ENCODE measurements at regions not wholly inside any gene's neighbourhood (a gene's known extent, or its start where the extent isn't known, plus 50 kb on each side); places are given as distances from the start of the nearest gene placed in this dataset.

GRCh38 chr10:131630772-131631258 is 270.0 kb upstream of the PPP2R2D start:
- H3K4me3 ChIP-seq (ENCODE audit: low read depth in 1 of 5, low read length in 5 of 5): no peak overlapping the region
- H3K27ac ChIP-seq (ENCODE audit: low read depth, low read length): no peak overlapping the region
- no peaks in the 10 kb centered on the region for H3K36me3 ChIP-seq (ENCODE audit: control insufficient read depth in 5 of 5, insufficient read depth in 5 of 5, low read length in 5 of 5)
- no peaks in the 10 kb centered on the region for H3K4me1 ChIP-seq (ENCODE audit: control insufficient read depth in 5 of 5, insufficient read depth in 5 of 5, low read length in 5 of 5)
- H3K27me3 ChIP-seq (ENCODE audit: control insufficient read depth in 5 of 5, insufficient read depth in 4 of 5, low read length in 5 of 5): peaks cover 0 to 7% (median 0%) of the 10 kb centered on the region in 5 donors
- no peak overlapping the region for H3K9ac ChIP-seq (ENCODE audit: low read length in 5 of 5)
- peaks cover 2 to 25% (median 8%) of the 10 kb centered on the region in 5 donors for H3K9me3 ChIP-seq (ENCODE audit: control insufficient read depth in 5 of 5, low read length in 5 of 5)

GRCh38 chr10:131631619-131632018 is 269.2 kb upstream of the PPP2R2D start:
- no peak overlapping the region for H3K27ac ChIP-seq (ENCODE audit: low read depth, low read length)
- H3K36me3 ChIP-seq (ENCODE audit: control insufficient read depth in 5 of 5, insufficient read depth in 5 of 5, low read length in 5 of 5): no peaks in the 10 kb centered on the region
- H3K9ac ChIP-seq (ENCODE audit: low read length in 5 of 5): no peak overlapping the region
- H3K4me1 ChIP-seq (ENCODE audit: control insufficient read depth in 5 of 5, insufficient read depth in 5 of 5, low read length in 5 of 5): no peaks in the 10 kb centered on the region
- H3K27me3 ChIP-seq (ENCODE audit: control insufficient read depth in 5 of 5, insufficient read depth in 4 of 5, low read length in 5 of 5): peaks cover 0 to 12% (median 2%) of the 10 kb centered on the region in 5 donors
- no peak overlapping the region for H3K4me3 ChIP-seq (ENCODE audit: low read depth in 1 of 5, low read length in 5 of 5)
- peaks cover 2 to 25% (median 3%) of the 10 kb centered on the region in 5 donors for H3K9me3 ChIP-seq (ENCODE audit: control insufficient read depth in 5 of 5, low read length in 5 of 5)

GRCh38 chr10:131635564-131636015 is 265.2 kb upstream of the PPP2R2D start:
- Histone ChIP-seq H3K4me1 (ENCODE audit: control insufficient read depth in 5 of 5, insufficient read depth in 5 of 5, low read length in 5 of 5) (no peaks in the 10 kb centered on the region), H3K36me3 (ENCODE audit: control insufficient read depth in 5 of 5, insufficient read depth in 5 of 5, low read length in 5 of 5) (no peaks in the 10 kb centered on the region), H3K27me3 (ENCODE audit: control insufficient read depth in 5 of 5, insufficient read depth in 4 of 5, low read length in 5 of 5) (peaks cover 0 to 11% (median 3%) of the 10 kb centered on the region in 5 donors), H3K9me3 (ENCODE audit: control insufficient read depth in 5 of 5, low read length in 5 of 5) (peaks cover 6 to 33% (median 23%) of the 10 kb centered on the region in 5 donors), H3K27ac (ENCODE audit: low read depth, low read length) (no peak overlapping the region), H3K4me3 (ENCODE audit: low read depth in 1 of 5, low read length in 5 of 5) (no peak overlapping the region), H3K9ac (ENCODE audit: low read length in 5 of 5) (no peak overlapping the region)

- H3K9ac ChIP-seq (ENCODE audit: low read length in 5 of 5): no peak overlapping the region
- no peaks in the 10 kb centered on the region for H3K4me1 ChIP-seq (ENCODE audit: control insufficient read depth in 5 of 5, insufficient read depth in 5 of 5, low read length in 5 of 5)
- peaks cover 0 to 9% (median 3%) of the 10 kb centered on the region in 5 donors for H3K27me3 ChIP-seq (ENCODE audit: control insufficient read depth in 5 of 5, insufficient read depth in 4 of 5, low read length in 5 of 5)
- H3K4me3 ChIP-seq (ENCODE audit: low read depth in 1 of 5, low read length in 5 of 5): no peak overlapping the region
- peaks cover 6 to 30% (median 23%) of the 10 kb centered on the region in 5 donors for H3K9me3 ChIP-seq (ENCODE audit: control insufficient read depth in 5 of 5, low read length in 5 of 5)
- no peaks in the 10 kb centered on the region for H3K36me3 ChIP-seq (ENCODE audit: control insufficient read depth in 5 of 5, insufficient read depth in 5 of 5, low read length in 5 of 5)
- no peak overlapping the region for H3K27ac ChIP-seq (ENCODE audit: low read depth, low read length)
Observed at GRCh38 chr10:131636116-131636515, 264.7 kb upstream of the PPP2R2D start.

GRCh38 chr10:131636841-131637724 is 263.7 kb upstream of the PPP2R2D start:
- Histone ChIP-seq H3K36me3 (ENCODE audit: control insufficient read depth in 5 of 5, insufficient read depth in 5 of 5, low read length in 5 of 5) (no peaks in the 10 kb centered on the region), H3K27ac (ENCODE audit: low read depth, low read length) (no peak overlapping the region)

GRCh38 chr10:131638049-131638879 is 262.5 kb upstream of the PPP2R2D start:
- Histone ChIP-seq H3K9ac (ENCODE audit: low read length in 5 of 5) (no peak overlapping the region), H3K4me1 (ENCODE audit: control insufficient read depth in 5 of 5, insufficient read depth in 5 of 5, low read length in 5 of 5) (no peaks in the 10 kb centered on the region), H3K27ac (ENCODE audit: low read depth, low read length) (no peak overlapping the region), H3K36me3 (ENCODE audit: control insufficient read depth in 5 of 5, insufficient read depth in 5 of 5, low read length in 5 of 5) (no peaks in the 10 kb centered on the region), H3K9me3 (ENCODE audit: control insufficient read depth in 5 of 5, low read length in 5 of 5) (peaks cover 6 to 26% (median 23%) of the 10 kb centered on the region in 5 donors), H3K27me3 (ENCODE audit: control insufficient read depth in 5 of 5, insufficient read depth in 4 of 5, low read length in 5 of 5) (peaks cover 0 to 8% (median 3%) of the 10 kb centered on the region in 5 donors), H3K4me3 (ENCODE audit: low read depth in 1 of 5, low read length in 5 of 5) (no peak overlapping the region)

More at GRCh38 chr10:131636841-131637724, 263.7 kb upstream of the PPP2R2D start:
- Histone ChIP-seq H3K4me1 (ENCODE audit: control insufficient read depth in 5 of 5, insufficient read depth in 5 of 5, low read length in 5 of 5) (no peaks in the 10 kb centered on the region), H3K9ac (ENCODE audit: low read length in 5 of 5) (no peak overlapping the region), H3K9me3 (ENCODE audit: control insufficient read depth in 5 of 5, low read length in 5 of 5) (peaks cover 6 to 26% (median 23%) of the 10 kb centered on the region in 5 donors), H3K27me3 (ENCODE audit: control insufficient read depth in 5 of 5, insufficient read depth in 4 of 5, low read length in 5 of 5) (peaks cover 0 to 8% (median 3%) of the 10 kb centered on the region in 5 donors), H3K4me3 (ENCODE audit: low read depth in 1 of 5, low read length in 5 of 5) (no peak overlapping the region)

GRCh38 chr10:131638880-131639278 is 261.9 kb upstream of the PPP2R2D start:
- no peak overlapping the region for H3K4me3 ChIP-seq (ENCODE audit: low read depth in 1 of 5, low read length in 5 of 5)
- no peak overlapping the region for H3K27ac ChIP-seq (ENCODE audit: low read depth, low read length)
- no peak overlapping the region for H3K9ac ChIP-seq (ENCODE audit: low read length in 5 of 5)
- H3K9me3 ChIP-seq (ENCODE audit: control insufficient read depth in 5 of 5, low read length in 5 of 5): peaks cover 6 to 25% (median 22%) of the 10 kb centered on the region in 5 donors
- peaks cover 0 to 8% (median 3%) of the 10 kb centered on the region in 5 donors for H3K27me3 ChIP-seq (ENCODE audit: control insufficient read depth in 5 of 5, insufficient read depth in 4 of 5, low read length in 5 of 5)
- H3K4me1 ChIP-seq (ENCODE audit: control insufficient read depth in 5 of 5, insufficient read depth in 5 of 5, low read length in 5 of 5): peaks cover 0 to under 1% (median 0%) of the 10 kb centered on the region in 5 donors
- no peaks in the 10 kb centered on the region for H3K36me3 ChIP-seq (ENCODE audit: control insufficient read depth in 5 of 5, insufficient read depth in 5 of 5, low read length in 5 of 5)

GRCh38 chr10:131640045-131640644 is 260.7 kb upstream of the PPP2R2D start:
- Histone ChIP-seq H3K27me3 (ENCODE audit: control insufficient read depth in 5 of 5, insufficient read depth in 4 of 5, low read length in 5 of 5) (peaks cover 0 to 8% (median 6%) of the 10 kb centered on the region in 5 donors), H3K4me1 (ENCODE audit: control insufficient read depth in 5 of 5, insufficient read depth in 5 of 5, low read length in 5 of 5) (peaks cover 0 to 9% (median 2%) of the 10 kb centered on the region in 5 donors), H3K9me3 (ENCODE audit: control insufficient read depth in 5 of 5, low read length in 5 of 5) (peaks cover 6 to 24% (median 19%) of the 10 kb centered on the region in 5 donors), H3K36me3 (ENCODE audit: control insufficient read depth in 5 of 5, insufficient read depth in 5 of 5, low read length in 5 of 5) (no peaks in the 10 kb centered on the region), H3K27ac (ENCODE audit: low read depth, low read length) (no peak overlapping the region), H3K9ac (ENCODE audit: low read length in 5 of 5) (no peak overlapping the region), H3K4me3 (ENCODE audit: low read depth in 1 of 5, low read length in 5 of 5) (no peak overlapping the region)

- H3K4me1 ChIP-seq (ENCODE audit: control insufficient read depth in 5 of 5, insufficient read depth in 5 of 5, low read length in 5 of 5): peaks cover 0 to 9% (median 2%) of the 10 kb centered on the region in 5 donors
- no peaks in the 10 kb centered on the region for H3K36me3 ChIP-seq (ENCODE audit: control insufficient read depth in 5 of 5, insufficient read depth in 5 of 5, low read length in 5 of 5)
- no peak overlapping the region for H3K9ac ChIP-seq (ENCODE audit: low read length in 5 of 5)
- H3K27ac ChIP-seq (ENCODE audit: low read depth, low read length): no peak overlapping the region
- no peak overlapping the region for H3K4me3 ChIP-seq (ENCODE audit: low read depth in 1 of 5, low read length in 5 of 5)
- H3K9me3 ChIP-seq (ENCODE audit: control insufficient read depth in 5 of 5, low read length in 5 of 5): peaks cover 6 to 24% (median 19%) of the 10 kb centered on the region in 5 donors
- peaks cover 0 to 16% (median 3%) of the 10 kb centered on the region in 5 donors for H3K27me3 ChIP-seq (ENCODE audit: control insufficient read depth in 5 of 5, insufficient read depth in 4 of 5, low read length in 5 of 5)
Observed at GRCh38 chr10:131641231-131641630, 259.6 kb upstream of the PPP2R2D start.
